ENCODE measurements at regions not wholly inside any gene's neighbourhood (a gene's known extent, or its start where the extent isn't known, plus 50 kb on each side); places are given as distances from the start of the nearest gene placed in this dataset.

- in situ Hi-C loops (cut with MboI; ENCODE audit: low sequenced_read_pairs), result no loop called here
These were observed 416.5 kb upstream of the RGMA start for GRCh38 chr15:93505506-93505905.

DNA sequence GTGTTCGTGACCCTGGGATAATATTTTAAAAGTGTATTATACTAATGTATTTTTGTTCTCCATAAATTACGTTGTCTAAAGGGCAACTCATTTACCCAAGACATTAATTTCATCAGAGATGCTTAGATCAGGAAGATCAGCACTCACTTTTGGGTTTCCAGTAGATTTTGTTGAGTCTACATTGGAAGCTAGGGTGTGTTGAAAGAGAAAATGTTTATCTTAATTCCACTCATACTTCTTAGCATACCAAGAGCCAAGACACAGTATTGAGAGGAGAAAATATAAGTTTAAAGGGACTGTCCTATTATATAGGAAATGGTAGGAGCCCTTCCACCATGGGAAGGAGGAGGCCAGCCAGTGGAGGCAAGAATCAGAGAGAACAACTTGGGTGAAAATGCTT, 412.9 kb upstream of the RGMA start:
- in situ Hi-C loops (cut with MboI; ENCODE audit: low sequenced_read_pairs), result no loop called here

DNA sequence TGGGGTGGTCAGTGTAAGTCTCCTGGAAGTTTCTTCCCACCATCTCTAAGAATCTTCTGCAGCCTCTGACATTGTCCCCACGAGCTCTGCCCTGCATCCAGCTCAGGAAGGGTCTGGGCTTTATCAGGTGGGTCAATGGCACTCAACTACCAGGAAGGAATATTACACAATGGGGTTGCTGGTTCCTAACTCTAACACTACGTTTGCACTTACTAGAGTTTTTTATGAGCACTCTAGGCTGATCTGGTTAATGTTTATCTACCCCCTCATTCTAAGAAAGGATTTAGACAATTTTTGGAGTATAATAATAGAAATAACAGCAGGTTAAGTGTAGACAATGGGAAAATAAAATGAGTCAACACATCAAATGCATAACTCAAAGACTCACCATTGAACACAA, 411.1 kb upstream of the RGMA start:
- in situ Hi-C loops (cut with MboI; ENCODE audit: low sequenced_read_pairs), result no loop called here

DNA sequence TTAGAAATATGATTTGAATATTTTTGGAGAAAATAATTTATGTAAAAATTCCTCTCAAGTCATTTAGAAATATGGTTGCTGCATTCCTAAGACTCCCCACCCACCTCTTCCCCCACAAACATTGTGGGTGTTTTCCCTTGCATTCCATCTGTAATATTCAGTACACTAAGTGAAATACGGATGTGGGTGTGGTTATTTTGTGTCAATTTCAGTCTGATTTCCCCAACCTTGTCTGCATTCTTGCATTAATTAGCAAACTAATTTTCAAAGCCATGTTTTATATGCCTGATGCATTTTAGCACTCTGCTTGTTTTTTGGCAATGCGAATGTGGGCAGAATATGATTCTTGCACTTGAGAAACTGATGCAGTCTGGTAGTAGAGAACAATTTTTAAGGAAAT, 408.3 kb upstream of the RGMA start:
- in situ Hi-C loops (cut with MboI; ENCODE audit: low sequenced_read_pairs), result no loop called here

DNA sequence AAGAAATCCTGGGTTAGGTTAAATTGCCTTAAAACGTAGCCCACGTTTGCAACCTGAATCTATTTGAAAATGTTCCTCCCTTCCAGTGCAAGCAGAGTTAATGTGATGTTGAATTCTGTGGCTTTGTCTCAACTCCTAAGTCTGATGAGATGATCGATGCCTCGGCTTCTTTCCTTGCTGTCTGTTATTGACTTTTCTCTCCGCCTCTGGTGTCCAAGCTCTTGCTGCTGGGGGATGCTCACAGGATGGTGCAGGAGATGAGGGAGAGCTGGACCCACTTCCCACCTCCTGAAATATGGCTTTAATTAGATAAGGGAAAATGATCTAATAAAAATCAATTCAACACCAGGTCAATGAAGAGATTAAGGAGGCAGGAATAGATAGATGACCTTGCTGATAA, 407.9 kb upstream of the RGMA start:
- in situ Hi-C loops (cut with MboI; ENCODE audit: low sequenced_read_pairs), result no loop called here

DNA sequence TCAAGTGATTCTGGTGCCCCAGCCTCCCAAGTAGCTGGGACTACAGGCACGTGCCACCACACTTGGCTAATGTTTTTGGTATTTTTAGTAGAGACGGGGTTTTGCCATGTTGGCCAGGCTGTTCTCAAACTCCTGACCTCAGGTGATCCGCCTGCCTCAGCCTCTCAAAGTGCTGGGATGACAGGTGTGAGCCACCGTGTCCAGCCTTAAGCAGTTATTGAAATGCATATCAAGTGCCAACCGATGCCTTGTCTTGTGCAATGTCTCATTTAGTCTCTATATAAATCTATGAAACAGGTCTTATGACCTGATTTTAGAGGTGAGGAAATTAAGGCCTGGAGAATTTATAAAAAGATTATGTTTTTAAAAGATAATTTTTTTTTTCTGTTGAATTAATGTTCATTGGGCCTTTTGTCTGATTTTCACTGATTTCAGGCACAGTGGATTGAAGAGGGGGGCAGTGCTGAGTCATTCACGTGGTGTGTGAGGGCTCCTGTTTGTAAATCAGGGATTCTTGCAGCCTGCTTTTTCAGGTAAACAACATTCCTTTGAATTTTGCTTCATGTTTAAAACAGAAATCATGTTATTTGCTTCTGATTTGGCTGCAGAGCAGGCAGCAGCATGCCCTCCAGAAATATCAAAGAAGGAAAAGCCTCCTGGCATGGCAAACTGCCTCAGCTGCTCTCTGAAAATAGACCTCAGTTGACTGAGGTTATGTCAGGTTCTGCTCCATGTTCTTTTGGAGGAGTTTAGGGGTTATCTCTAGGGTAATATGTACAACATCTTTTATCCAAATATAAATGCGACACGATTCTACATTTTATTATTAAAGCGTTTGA, 407.0 kb upstream of the RGMA start:
- in situ Hi-C loops (cut with MboI; ENCODE audit: low sequenced_read_pairs), result no loop called here

DNA sequence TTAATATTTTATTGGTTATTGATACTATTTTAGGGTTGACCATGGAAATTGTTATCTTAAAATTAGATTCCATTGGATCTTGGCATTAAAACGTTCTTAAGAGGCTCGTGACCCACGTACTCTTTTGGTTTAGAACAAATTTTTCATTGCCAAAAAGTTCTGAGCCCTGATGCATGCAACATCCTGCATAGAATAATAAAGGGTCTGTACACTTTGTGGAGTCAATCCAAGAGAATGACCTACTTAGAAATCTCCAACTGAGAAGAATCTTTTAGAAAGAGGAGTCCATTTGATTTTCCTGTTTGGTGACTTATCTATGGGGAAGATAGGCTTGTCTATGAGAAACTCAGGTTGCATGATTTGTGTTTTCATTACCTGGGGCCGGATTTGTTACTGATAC, 404.2 kb upstream of the RGMA start:
- in situ Hi-C loops (cut with MboI; ENCODE audit: low sequenced_read_pairs), result no loop called here

GRCh38 chr15:93491291-93491690, 402.3 kb upstream of the RGMA start:
- in situ Hi-C loops (cut with MboI; ENCODE audit: low sequenced_read_pairs), result no loop called here

DNA sequence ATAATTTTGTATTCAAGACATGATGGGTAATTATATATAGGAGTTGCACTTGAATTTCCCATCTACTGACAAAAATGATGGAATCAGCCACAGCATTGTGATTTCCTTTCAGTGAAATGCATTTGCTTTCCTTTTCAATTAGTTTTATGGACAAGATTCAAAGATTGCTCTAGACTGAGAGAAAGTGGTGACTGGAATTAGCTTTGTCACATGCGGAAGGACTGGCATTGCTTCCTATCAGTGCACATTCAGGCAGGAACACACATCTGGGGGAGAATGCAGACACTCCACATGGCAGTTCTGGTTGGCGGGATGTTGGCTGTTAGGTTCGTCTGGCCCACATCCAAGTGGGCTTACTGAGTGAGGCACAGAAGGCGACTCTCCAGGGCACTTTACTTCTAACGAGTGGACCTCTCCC, 399.3 kb upstream of the RGMA start:
- in situ Hi-C loops (cut with MboI; ENCODE audit: low sequenced_read_pairs), result no loop called here

DNA sequence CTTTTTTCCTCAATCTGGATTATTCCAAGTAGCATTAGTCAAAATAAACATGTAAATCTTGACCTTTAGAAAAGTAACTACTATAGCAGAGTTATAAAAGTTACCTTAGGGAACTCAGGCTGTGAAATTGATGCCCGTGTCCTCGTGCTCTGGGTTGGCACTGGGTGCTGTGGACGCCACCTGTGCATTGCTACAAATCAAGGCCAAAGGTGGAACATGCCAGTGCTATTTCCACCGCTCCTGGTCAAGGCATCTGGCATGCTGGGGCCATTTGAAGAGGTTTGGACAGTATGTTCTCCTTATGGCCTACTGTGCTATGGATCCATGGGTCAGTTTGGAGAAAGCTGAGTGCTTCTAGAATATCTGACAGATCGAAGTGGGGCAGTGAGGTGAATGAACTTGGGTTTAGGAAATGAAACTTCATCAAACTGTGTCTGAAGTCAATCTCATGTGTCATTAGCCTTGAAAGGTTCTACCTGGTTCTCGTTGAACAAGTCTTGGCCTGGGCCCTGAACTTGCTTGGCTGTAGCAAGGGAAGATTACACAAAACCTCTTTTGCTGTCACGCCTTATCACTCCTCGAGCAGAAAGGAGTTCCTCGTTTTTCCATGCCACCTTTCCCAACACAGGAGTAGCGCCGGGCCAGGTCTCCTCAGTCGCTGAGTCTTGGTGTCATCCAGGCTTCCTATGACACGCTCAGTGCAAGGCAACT, 397.6 kb upstream of the RGMA start:
- in situ Hi-C loops (cut with MboI; ENCODE audit: low sequenced_read_pairs), result no loop called here

GRCh38 chr15:93485438-93486327, 396.7 kb upstream of the RGMA start:
- in situ Hi-C loops (cut with MboI; ENCODE audit: low sequenced_read_pairs), result no loop called here

- in situ Hi-C loops (cut with MboI; ENCODE audit: low sequenced_read_pairs), result no loop called here
These were observed 394.9 kb upstream of the RGMA start for GRCh38 chr15:93483923-93484322.

DNA sequence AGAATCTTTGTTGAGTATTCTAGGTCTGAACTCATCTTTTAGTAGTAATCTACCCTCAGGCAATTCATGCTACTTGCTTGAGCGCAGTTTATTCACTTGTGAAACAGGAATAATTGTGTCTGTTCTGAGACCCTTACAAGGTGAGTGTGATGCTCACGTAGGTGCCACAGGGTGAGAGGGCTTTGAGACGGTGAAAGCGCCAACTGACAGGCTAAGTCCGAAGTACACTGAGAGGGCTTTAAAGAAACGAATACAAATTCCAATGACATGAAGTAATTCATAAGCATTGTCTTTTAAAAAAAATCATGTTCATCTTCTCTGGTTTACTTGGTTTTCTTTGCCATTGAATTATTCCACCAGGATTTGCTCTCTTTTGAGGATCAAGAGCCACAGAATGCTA, 393.7 kb upstream of the RGMA start:
- in situ Hi-C loops (cut with MboI; ENCODE audit: low sequenced_read_pairs), result no loop called here

GRCh38 chr15:93479715-93480114, 390.7 kb upstream of the RGMA start:
- in situ Hi-C loops (cut with MboI; ENCODE audit: low sequenced_read_pairs), result no loop called here

GRCh38 chr15:93478947-93479346, 389.9 kb upstream of the RGMA start:
- in situ Hi-C loops (cut with MboI; ENCODE audit: low sequenced_read_pairs), result no loop called here

DNA sequence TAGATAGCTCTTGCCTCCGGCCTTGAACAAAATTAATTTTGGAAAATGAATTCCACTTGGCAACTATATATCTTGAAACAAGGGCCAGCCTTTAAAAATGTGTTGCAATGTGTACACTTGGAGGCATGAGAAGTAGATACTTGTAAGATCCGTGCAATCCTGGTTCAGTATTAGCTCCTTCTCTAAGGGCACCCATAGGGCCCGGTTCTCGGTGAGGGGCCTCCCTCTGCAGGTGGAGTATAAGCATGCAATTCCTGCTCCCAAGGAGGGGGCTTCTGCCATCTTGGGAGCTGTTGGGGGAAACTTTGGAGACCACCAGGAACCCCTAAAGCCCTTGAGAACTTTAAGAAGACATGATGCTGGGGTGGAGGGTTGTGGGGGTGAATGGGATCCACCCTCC, 388.7 kb upstream of the RGMA start:
- in situ Hi-C loops (cut with MboI; ENCODE audit: low sequenced_read_pairs), result no loop called here

GRCh38 chr15:93477188-93477587, 388.2 kb upstream of the RGMA start:
- in situ Hi-C loops (cut with MboI; ENCODE audit: low sequenced_read_pairs), result no loop called here

- in situ Hi-C loops (cut with MboI; ENCODE audit: low sequenced_read_pairs), result no loop called here
These were observed 387.6 kb upstream of the RGMA start for GRCh38 chr15:93476491-93477177.

GRCh38 chr15:93474728-93475127, 385.7 kb upstream of the RGMA start:
- in situ Hi-C loops (cut with MboI; ENCODE audit: low sequenced_read_pairs), result no loop called here

- in situ Hi-C loops (cut with MboI; ENCODE audit: low sequenced_read_pairs), result no loop called here
These were observed 381.0 kb upstream of the RGMA start for GRCh38 chr15:93469994-93470393.

DNA sequence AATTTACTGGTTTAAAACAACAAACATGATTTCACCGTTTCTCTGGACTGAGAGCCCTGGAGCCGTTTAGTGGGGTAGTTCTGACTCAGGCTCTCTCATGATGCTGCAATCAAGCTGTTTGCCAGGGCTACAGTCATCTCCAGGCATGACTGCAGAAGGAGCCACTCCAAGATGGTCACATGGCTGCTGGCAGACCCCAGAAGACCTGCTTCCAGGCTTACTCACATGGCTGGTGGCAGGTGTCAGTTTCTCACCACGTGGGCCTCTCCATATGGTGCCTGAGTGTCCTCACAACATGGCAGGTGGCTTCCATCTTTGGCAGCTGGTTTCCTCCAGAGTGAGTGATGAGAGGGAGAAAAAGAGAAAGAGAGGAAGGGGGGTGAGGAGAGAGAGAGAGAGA, 378.3 kb upstream of the RGMA start:
- in situ Hi-C loops (cut with MboI; ENCODE audit: low sequenced_read_pairs), result no loop called here
